Skeletal muscle tissue (tissue), 3 donors: ENCODE measurements at regions not wholly inside any gene's neighbourhood (a gene's known extent, or its start where the extent isn't known, plus 50 kb on each side); places are given as distances from the start of the nearest gene placed in this dataset.

Source experiments
- H3K27ac ChIP-seq: one replicate; pipeline ENCODE4 v1.7.0; 2013; ENCODE audit warnings: mild to moderate bottlenecking, low read depth, low read length, inconsistent platforms
- H3K27me3 ChIP-seq, 3 donors: one replicate each; pipeline ENCODE4 v1.7.0; 2013; ENCODE audit warnings: low read length in 3 of 3; ENCODE audit not compliant: control insufficient read depth in 3 of 3, insufficient read depth in 3 of 3
- H3K36me3 ChIP-seq, 3 donors: one replicate each; pipeline ENCODE4 v1.7.0; 2013; ENCODE audit warnings: low read length in 3 of 3; ENCODE audit not compliant: control insufficient read depth in 3 of 3, insufficient read depth in 3 of 3
- H3K4me1 ChIP-seq, 3 donors: one replicate each; pipeline ENCODE4 v1.7.0; 2013; ENCODE audit warnings: low read length in 3 of 3, mild to moderate bottlenecking in 3 of 3; ENCODE audit not compliant: control insufficient read depth in 3 of 3, insufficient read depth in 3 of 3
- H3K4me3 ChIP-seq, 3 donors: one replicate each; pipeline ENCODE4 v1.7.0; 2013; ENCODE audit warnings: low read length in 3 of 3
- H3K9ac ChIP-seq, 3 donors: one replicate each; pipeline ENCODE4 v1.7.0; 2013; ENCODE audit warnings: low read length in 3 of 3, mild to moderate bottlenecking in 3 of 3, moderate library complexity in 2 of 3, low read depth in 1 of 3
- H3K9me3 ChIP-seq, 3 donors: one replicate each; pipeline ENCODE4 v1.7.0; 2013; ENCODE audit warnings: low read length in 3 of 3; ENCODE audit not compliant: control insufficient read depth in 3 of 3
- donor health status: Osteomylitis.

- Histone ChIP-seq H3K27me3 (peaks cover 0 to 4% (median 0%) of the 10 kb centered on the region in 3 donors), H3K4me3 (no peak overlapping the region), H3K27ac (no peak overlapping the region), H3K4me1 (no peaks in the 10 kb centered on the region), H3K9me3 (no peaks in the 10 kb centered on the region), H3K9ac (no peak overlapping the region), H3K36me3 (no peaks in the 10 kb centered on the region)
Observed at GRCh38 chr6:138025528-138025978, 81.7 kb downstream of the PERP start.

GRCh38 chr6:138026342-138026741 lies 80.9 kb downstream of the PERP start:
- H3K27me3 ChIP-seq, result peaks cover 0 to 4% (median 0%) of the 10 kb centered on the region in 3 donors
- H3K4me1 ChIP-seq, result no peaks in the 10 kb centered on the region
- no peak overlapping the region for H3K27ac ChIP-seq
- no peaks in the 10 kb centered on the region for H3K36me3 ChIP-seq
- H3K9me3 ChIP-seq, result no peaks in the 10 kb centered on the region
- H3K4me3 ChIP-seq, result no peak overlapping the region
- H3K9ac ChIP-seq, result no peak overlapping the region

GRCh38 chr6:138028893-138029292 lies 78.3 kb downstream of the PERP start:
- Histone ChIP-seq H3K4me1 (no peaks in the 10 kb centered on the region), H3K36me3 (no peaks in the 10 kb centered on the region), H3K27me3 (peaks cover 0 to 3% (median 0%) of the 10 kb centered on the region in 3 donors), H3K27ac (no peak overlapping the region), H3K9ac (no peak overlapping the region), H3K4me3 (no peak overlapping the region), H3K9me3 (no peaks in the 10 kb centered on the region)

GRCh38 chr6:138030872-138031271 lies 76.3 kb downstream of the PERP start:
- Histone ChIP-seq H3K9me3 (no peaks in the 10 kb centered on the region), H3K36me3 (no peaks in the 10 kb centered on the region), H3K27me3 (peaks cover 0 to 3% (median 0%) of the 10 kb centered on the region in 3 donors), H3K4me1 (no peaks in the 10 kb centered on the region), H3K27ac (no peak overlapping the region), H3K9ac (no peak overlapping the region), H3K4me3 (no peak overlapping the region)

GRCh38 chr6:138031417-138031816 lies 75.8 kb downstream of the PERP start:
- Histone ChIP-seq H3K36me3 (no peaks in the 10 kb centered on the region), H3K27me3 (peaks cover 0 to 3% (median 0%) of the 10 kb centered on the region in 3 donors), H3K27ac (no peak overlapping the region), H3K4me1 (no peaks in the 10 kb centered on the region), H3K9ac (no peak overlapping the region), H3K9me3 (no peaks in the 10 kb centered on the region), H3K4me3 (no peak overlapping the region)

- H3K9ac ChIP-seq, result no peak overlapping the region
- H3K9me3 ChIP-seq, result no peaks in the 10 kb centered on the region
- H3K4me3 ChIP-seq, result no peak overlapping the region
- H3K27ac ChIP-seq, result no peak overlapping the region
- no peaks in the 10 kb centered on the region for H3K36me3 ChIP-seq
- H3K27me3 ChIP-seq, result peaks cover 0 to 3% (median 0%) of the 10 kb centered on the region in 3 donors
- no peaks in the 10 kb centered on the region for H3K4me1 ChIP-seq
Observed at GRCh38 chr6:138031850-138032249, 75.4 kb downstream of the PERP start.

GRCh38 chr6:138032571-138032970 lies 74.6 kb downstream of the PERP start:
- Histone ChIP-seq H3K27ac (no peak overlapping the region), H3K27me3 (peaks cover 0 to 3% (median 0%) of the 10 kb centered on the region in 3 donors), H3K4me1 (no peaks in the 10 kb centered on the region), H3K9me3 (no peaks in the 10 kb centered on the region), H3K4me3 (no peak overlapping the region), H3K9ac (no peak overlapping the region), H3K36me3 (no peaks in the 10 kb centered on the region)

GRCh38 chr6:138034229-138034628 lies 73.0 kb downstream of the PERP start:
- Histone ChIP-seq H3K27ac (no peak overlapping the region), H3K4me1 (no peaks in the 10 kb centered on the region), H3K27me3 (no peaks in the 10 kb centered on the region), H3K9me3 (no peaks in the 10 kb centered on the region), H3K4me3 (no peak overlapping the region), H3K9ac (no peak overlapping the region), H3K36me3 (no peaks in the 10 kb centered on the region)

- Histone ChIP-seq H3K27ac (no peak overlapping the region), H3K36me3 (no peaks in the 10 kb centered on the region), H3K4me1 (no peaks in the 10 kb centered on the region), H3K27me3 (no peaks in the 10 kb centered on the region), H3K9ac (no peak overlapping the region), H3K9me3 (no peaks in the 10 kb centered on the region), H3K4me3 (no peak overlapping the region)
Observed at GRCh38 chr6:138035070-138035469, 72.1 kb downstream of the PERP start.

- Histone ChIP-seq H3K27ac (no peak overlapping the region), H3K4me1 (no peaks in the 10 kb centered on the region), H3K36me3 (no peaks in the 10 kb centered on the region), H3K27me3 (no peaks in the 10 kb centered on the region), H3K9me3 (no peaks in the 10 kb centered on the region), H3K9ac (no peak overlapping the region), H3K4me3 (no peak overlapping the region)
Observed at GRCh38 chr6:138036111-138036510, 71.1 kb downstream of the PERP start.
